ENCODE measurements at regions not wholly inside any gene's neighbourhood (a gene's known extent, or its start where the extent isn't known, plus 50 kb on each side); places are given as distances from the start of the nearest gene placed in this dataset.
"Not testable (repeated sequence)": the region's sequence is repeated elsewhere in the genome, so short reads cannot be mapped to it uniquely, and the experiment has no call there.

GRCh38 chr6:167392631-167393316 is 67.9 kb downstream of the TTLL2 start:
- DNase-seq, result no peak

- no peak for DNase-seq
These were observed 68.8 kb downstream of the TTLL2 start for GRCh38 chr6:167393731-167394130.

GRCh38 chr6:167394339-167394738 is 69.5 kb downstream of the TTLL2 start:
- no peak for DNase-seq

DNA sequence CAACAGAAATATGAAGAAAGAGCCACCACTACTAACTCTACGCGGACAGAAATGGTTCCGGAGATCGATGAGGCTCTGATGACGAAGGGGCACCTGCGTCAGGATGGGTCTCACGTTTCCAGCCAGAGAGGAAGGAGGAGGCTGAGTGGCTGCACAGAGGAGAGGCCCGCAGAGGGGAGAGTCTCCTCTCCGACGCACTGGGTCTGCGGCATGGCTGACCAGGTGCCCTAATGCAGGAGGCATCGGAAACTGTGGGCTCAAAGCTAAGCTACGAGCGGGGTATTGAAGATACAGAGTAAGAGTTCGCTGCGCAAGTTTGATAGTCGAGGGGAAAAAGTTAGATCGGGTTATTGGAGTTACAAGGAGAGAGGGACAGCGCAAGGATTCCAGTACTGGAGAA is 69.9 kb downstream of the TTLL2 start:
- DNase-seq, result no peak

- DNase-seq, result no peak
These were observed 71.3 kb downstream of the TTLL2 start for GRCh38 chr6:167396068-167396658.

DNA sequence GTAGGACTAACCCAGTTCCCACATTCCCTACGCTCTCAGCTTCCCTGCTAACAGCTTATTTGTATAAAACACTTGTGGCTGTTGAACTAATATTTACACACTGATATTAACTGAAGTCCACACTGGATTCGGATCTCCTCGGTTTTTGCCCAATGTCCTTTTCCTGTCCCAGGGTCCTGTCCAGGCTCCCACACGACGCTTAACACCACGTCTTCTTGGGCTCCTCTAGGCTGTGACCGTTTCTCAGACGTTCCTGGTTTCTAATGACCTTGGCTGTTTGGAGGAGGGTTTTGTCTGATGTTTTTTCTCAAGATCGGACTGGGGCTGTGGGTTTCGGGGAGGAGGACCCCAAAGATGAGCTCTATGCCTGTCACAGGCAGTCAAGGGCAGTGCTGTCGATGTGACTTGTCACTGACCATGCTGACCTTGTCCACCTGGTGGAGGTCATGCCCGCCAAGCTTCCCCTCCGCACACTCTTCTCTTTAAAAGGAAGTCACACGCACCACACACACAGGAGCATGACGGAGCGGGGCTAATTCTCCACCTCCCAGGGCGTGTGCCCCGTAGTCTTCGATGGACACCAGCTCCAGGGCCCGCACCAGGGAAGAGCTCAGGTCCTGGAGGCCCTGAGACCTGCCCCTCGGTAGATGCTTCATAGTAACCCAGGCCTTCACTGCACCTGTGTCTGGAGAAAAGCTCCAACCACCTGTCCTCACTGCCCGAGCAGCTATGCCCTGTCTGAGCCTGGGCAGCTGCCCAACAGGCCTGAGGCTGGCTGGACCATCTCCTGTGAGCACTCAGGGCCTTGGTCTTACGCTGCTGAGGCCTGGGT is 72.0 kb downstream of the TTLL2 start:
- DNase-seq, result no peak

DNA sequence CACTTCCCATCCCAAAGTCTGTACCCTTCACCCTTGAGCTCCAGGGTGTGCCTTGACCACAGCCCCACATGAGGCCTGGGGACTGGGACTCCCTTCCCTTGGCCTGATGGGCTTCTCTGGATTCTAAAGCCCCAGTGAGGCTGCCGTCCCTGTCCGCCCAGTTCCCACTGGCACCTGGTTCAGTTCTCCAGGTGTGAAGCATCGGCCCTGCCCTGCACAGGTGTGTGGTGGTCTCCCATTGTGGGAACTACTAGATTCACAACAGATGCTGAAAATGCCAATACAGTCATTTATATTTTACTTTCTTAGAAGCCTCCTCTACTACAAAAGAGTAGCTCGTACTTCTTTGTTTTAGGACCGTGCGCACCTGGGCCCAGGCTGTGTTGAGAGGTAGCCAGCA is 72.8 kb downstream of the TTLL2 start:
- no peak for DNase-seq

DNA sequence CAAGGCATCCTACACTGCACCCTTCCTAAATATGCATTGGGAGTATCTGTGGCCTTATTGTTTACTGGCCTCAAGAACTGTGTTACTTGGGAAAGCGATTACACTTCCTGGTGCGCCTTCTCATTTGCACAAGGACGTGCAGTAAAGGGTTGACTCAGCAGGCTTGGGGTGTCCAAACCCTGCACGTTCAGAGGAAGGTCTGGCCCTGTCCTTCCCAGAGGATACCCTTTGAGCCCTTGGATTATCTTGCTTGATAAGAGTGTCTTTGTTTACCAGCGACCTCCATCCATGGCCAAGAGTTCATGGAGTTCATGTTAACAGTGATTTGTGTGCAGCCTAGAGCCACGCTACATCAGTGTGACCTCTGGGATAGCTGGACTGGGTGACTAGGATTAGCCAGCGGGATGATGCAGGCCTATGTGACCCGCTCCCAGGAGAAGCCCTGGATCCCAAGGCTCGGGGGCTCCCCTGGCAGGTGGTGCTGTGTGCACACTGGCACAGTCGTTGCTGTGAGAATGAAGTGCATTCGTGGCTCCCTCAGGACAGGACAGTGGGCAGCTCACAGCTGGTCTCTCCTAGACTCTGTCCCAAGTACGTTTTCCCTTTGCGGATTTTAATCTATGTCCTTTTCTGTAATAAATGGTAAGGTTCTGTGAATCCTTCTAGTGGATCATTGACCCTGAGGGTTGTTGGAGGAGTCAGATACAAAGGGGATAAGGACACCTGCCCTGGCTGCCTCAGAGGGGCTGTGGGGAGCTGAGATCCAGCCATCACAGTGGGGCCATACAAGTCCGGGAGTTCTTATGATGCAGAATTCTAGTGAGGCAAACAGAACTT is 73.5 kb downstream of the TTLL2 start:
- DNase-seq, result no peak

DNA sequence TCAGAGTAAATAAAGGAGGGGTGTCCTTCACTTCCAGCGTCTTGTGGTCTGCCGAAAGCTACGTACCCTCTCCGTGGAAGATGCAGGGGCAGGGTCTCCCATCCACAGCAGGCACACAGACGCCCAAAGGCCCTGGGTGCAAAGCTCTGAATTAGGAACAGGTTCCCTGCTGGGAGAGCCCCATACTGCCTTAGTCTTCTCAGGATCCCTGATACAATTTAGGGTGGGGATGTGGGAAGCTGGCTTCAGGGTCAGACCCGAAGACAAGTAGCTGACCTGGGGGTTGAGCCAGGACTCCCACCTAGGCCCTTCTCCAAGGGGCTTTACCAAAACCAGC is 74.1 kb downstream of the TTLL2 start:
- no peak for DNase-seq

GRCh38 chr6:167399599-167399998 is 74.7 kb downstream of the TTLL2 start:
- no peak for DNase-seq

GRCh38 chr6:167400482-167401138 is 75.7 kb downstream of the TTLL2 start:
- DNase-seq, result no peak

DNA sequence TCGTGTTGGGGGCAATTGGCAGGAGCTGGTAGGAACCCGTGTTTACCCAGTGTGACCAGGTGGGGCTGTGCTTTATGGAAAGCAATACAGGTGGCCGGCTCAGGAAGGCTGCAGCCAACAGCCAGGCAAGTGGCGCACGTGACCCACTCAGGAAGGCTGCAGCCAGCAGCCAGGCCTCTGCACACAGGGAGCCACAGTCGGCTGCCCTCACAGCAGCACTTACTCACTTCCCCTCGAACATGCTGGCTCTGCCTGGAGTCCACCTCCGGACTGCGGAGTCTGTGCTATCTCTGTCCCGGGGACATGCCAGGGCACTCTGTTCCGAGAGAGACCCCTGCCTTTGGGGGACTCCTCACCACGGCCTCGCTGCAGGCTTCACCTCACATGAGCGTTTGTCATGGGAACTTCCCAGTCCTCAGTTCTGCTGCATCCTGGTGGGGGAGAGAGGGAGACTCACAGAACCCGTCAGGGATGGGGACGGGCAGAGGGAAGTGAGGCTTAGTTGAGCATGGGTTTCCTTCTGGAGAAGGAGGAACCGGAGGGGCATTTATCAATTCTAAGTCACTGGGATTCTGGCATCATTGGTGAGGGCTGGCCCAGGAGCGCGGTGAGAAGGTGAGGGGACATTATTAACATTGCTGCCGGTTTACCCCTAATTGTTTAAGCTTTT is 76.8 kb downstream of the TTLL2 start:
- no peak for DNase-seq

GRCh38 chr6:167402195-167402686 is 77.4 kb downstream of the TTLL2 start:
- DNase-seq, result no peak

DNA sequence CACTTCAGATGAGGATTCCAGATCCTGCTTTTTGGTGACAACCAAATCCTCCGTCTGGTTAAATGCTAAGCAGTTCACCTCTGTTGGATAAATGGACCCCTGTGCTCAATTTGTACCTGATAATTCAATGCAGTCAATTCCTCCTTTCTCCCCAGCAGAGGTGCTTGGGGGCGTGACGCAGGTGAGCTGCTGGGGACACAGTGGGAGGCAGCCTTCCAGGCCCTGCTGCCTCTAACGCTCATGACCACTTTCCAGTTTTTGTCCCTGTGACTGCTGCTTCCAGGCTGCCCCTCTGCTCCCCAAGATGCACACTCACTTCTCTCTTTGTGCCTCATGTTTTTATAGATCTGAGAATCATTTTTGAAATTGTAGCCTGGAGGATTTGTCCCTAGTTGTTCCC is 78.5 kb downstream of the TTLL2 start:
- DNase-seq, result no peak

DNA sequence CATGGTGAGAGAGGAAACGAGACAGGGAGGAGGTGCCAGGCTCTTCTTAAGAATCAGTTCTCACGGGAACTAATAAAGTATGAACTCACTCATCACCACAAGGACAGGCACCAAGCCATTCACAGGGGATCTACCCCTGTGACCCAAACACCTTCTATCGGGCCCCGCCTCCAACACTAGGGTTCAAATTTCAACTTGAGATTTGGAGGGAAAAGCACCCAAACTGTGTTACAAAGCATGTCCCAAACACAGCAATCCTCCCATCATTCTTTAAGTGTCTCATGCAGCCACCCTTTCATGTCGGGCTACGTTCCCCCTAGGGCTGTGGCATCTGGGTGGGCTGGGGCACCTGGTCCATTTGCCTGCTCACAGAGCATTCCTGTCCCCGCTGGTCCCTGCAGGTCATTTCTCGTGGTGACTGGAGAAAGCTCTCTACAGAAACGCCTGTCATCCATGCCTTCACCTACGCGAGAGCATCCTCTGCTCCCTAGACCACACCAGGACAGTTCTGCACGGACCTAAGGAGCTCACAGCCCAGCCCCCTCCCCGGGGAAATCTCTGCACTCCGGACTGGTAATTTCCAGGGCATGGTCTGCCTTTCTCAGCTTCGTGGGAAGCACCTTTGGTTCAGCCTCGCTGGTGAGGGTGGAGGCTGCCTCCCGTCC is 79.6 kb downstream of the TTLL2 start:
- no peak for DNase-seq

DNA sequence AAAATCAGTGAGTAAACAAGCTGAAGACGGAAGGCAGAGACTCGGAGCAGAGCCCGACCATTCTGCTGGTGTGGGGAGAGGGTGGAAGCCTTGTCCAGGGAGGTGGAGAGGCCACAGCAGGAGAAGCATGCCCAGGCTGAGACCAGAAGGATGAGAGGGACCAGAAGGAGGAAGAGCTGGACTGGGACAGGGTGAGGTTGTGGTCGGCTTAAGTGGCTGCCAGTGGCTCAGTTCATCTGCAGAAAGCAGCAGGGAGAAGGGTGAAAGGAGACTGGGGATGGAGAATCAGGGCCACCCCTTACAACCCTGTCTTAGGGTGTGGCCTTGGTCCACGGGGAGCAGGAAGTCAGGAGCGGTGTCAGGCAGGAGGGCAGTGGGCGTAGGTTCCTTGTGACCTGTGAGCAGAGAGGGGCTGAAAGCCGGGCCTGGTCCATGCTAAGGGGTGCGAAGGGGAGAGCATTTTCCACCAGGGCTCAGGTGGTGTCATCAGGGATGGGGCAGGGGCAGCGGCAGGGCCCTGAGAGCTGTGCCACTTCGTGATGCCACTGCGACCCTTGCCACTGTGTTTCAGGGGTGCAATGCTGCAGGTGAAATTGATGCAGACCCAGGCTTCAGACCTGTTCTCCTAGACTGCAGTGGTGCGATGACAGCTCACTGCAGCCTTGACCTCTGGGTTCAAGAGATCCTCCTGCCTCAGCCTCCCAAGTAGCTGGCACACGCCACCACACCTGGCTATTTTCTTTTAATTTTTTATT is 81.1 kb downstream of the TTLL2 start:
- no peak for DNase-seq

GRCh38 chr6:167406533-167407238 is 81.8 kb downstream of the TTLL2 start:
- DNase-seq, result not testable (repeated sequence)

- no peak for DNase-seq
These were observed 82.6 kb downstream of the TTLL2 start for GRCh38 chr6:167407239-167408064.
